ENCODE measurements at regions not wholly inside any gene's neighbourhood (a gene's known extent, or its start where the extent isn't known, plus 50 kb on each side); places are given as distances from the start of the nearest gene placed in this dataset.

GRCh38 chr18:61702007-61702406 lies 190.8 kb downstream of the RNF152 start:
- Histone ChIP-seq H3K27me3 (no peaks in the 10 kb centered on the region), H3K27ac (no peak overlapping the region), H3K36me3 (no peaks in the 10 kb centered on the region), H3K9me3 (no peaks in the 10 kb centered on the region), H3K4me3 (no peak overlapping the region), H3K4me1 (no peaks in the 10 kb centered on the region)
- intact Hi-C loops (cut with DNase I): no loop called here
- DNase-seq (ENCODE audit: extremely low spot score in 2 of 2): no peak
- TF ChIP-seq POLR2A (IDR thresholded peaks at IDR 0.05) (no peak), POLR2AphosphoS5 (IDR thresholded peaks at IDR 0.05; ENCODE audit: insufficient read depth in 1 of 2, low read depth in 1 of 2) (no peak)
- TF ChIP-seq, protein P1, sequence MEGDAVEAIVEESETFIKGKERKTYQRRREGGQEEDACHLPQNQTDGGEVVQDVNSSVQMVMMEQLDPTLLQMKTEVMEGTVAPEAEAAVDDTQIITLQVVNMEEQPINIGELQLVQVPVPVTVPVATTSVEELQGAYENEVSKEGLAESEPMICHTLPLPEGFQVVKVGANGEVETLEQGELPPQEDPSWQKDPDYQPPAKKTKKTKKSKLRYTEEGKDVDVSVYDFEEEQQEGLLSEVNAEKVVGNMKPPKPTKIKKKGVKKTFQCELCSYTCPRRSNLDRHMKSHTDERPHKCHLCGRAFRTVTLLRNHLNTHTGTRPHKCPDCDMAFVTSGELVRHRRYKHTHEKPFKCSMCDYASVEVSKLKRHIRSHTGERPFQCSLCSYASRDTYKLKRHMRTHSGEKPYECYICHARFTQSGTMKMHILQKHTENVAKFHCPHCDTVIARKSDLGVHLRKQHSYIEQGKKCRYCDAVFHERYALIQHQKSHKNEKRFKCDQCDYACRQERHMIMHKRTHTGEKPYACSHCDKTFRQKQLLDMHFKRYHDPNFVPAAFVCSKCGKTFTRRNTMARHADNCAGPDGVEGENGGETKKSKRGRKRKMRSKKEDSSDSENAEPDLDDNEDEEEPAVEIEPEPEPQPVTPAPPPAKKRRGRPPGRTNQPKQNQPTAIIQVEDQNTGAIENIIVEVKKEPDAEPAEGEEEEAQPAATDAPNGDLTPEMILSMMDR (IDR thresholded peaks at IDR 0.05): no peak

DNA sequence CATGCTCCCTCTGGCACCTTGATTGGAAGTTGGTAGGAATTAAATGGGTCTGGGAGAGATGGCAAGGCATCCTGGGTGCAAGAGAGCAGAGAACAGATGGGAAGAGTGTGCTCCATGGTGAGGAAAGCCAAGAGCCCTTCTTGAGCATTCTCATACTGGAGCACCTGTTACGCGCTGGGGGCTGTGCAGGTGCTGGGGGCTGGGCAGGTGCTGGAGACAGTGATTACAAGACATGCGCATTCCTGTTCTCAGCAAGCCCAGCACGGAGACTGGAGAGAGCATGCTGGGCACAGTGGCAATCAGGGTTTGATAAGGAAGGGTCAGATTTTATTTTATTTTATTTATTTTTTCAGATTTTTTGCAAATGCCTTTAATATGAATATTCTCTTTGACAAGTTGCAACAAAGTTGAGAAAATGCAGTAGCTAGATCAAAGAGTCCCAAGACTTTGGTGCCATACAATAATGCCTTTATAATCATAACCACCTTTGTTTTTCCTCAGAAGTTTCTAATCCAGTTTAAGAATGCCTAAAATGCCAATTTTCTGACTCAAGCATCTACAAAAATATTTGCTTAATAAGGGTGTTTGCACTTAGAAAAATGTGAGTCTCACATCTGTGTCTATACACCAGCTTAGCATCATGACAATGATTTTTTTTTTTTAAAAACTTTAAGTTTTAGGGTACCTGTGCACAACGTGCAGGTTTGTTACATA lies 193.3 kb downstream of the RNF152 start:
- no peak for TF ChIP-seq POLR2AphosphoS5 (IDR thresholded peaks at IDR 0.05; ENCODE audit: insufficient read depth in 1 of 2, low read depth in 1 of 2)
- H3K4me3 ChIP-seq: no peak overlapping the region
- no peaks in the 10 kb centered on the region for H3K4me1 ChIP-seq
- no peaks in the 10 kb centered on the region for H3K36me3 ChIP-seq
- H3K27ac ChIP-seq: no peak overlapping the region
- intact Hi-C loops (cut with DNase I): no loop called here
- DNase-seq (ENCODE audit: extremely low spot score in 2 of 2): no peak
- H3K27me3 ChIP-seq: no peaks in the 10 kb centered on the region
- no peaks in the 10 kb centered on the region for H3K9me3 ChIP-seq

DNA sequence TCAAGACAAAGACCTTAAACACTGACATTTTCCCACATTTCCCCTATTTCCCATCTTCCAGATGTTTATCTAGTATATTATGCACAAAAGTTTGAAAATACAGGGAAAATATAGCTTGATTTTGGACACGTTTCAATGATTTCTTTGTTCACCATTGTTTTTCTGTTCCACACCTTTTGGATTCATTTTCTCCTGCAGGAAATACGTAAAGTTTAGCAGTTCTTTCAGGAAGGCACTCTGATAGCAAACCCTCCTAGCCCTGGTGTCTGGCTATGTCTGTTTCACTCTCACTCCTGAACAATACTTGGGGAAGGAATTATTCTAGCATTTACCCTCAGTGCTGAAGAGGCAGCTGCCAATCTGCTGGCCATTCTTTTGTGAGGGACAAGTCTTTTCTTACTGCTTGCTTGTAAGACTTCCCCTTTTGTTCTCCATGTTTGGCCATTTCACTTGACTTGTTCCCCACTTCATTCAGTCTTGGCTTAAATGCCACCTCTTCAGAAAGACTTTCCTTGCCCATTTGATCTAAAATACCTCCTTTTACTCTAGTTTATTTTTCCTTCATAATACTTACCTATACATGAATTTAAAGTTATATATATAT lies 195.4 kb downstream of the RNF152 start:
- intact Hi-C loops (cut with DNase I): no loop called here
- no peak overlapping the region for H3K4me3 ChIP-seq
- TF ChIP-seq POLR2A (IDR thresholded peaks at IDR 0.05): no peak
- TF ChIP-seq, protein P1 (IDR thresholded peaks at IDR 0.05): no peak
- no peak for TF ChIP-seq POLR2AphosphoS5 (IDR thresholded peaks at IDR 0.05; ENCODE audit: insufficient read depth in 1 of 2, low read depth in 1 of 2)

GRCh38 chr18:61694236-61694635 lies 198.6 kb downstream of the RNF152 start:
- Histone ChIP-seq H3K4me3 (no peak overlapping the region), H3K4me1 (no peaks in the 10 kb centered on the region), H3K9me3 (no peaks in the 10 kb centered on the region), H3K27ac (no peak overlapping the region), H3K36me3 (no peaks in the 10 kb centered on the region), H3K27me3 (no peaks in the 10 kb centered on the region)
- TF ChIP-seq, protein P1 (IDR thresholded peaks at IDR 0.05): no peak
- TF ChIP-seq POLR2AphosphoS5 (IDR thresholded peaks at IDR 0.05; ENCODE audit: insufficient read depth in 1 of 2, low read depth in 1 of 2) (no peak), POLR2A (IDR thresholded peaks at IDR 0.05) (no peak)
- DNase-seq (ENCODE audit: extremely low spot score in 2 of 2): no peak
- intact Hi-C loops (cut with DNase I): no loop called here

More for the DNA sequence above, 195.4 kb downstream of the RNF152 start:
- no peaks in the 10 kb centered on the region for H3K4me1 ChIP-seq
- DNase-seq (ENCODE audit: extremely low spot score in 2 of 2): no peak
- H3K36me3 ChIP-seq: no peaks in the 10 kb centered on the region
- no peaks in the 10 kb centered on the region for H3K27me3 ChIP-seq
- no peaks in the 10 kb centered on the region for H3K9me3 ChIP-seq
- no peak overlapping the region for H3K27ac ChIP-seq

- Histone ChIP-seq H3K9me3 (no peaks in the 10 kb centered on the region), H3K4me1 (no peaks in the 10 kb centered on the region), H3K27ac (no peak overlapping the region), H3K4me3 (no peak overlapping the region), H3K36me3 (no peaks in the 10 kb centered on the region), H3K27me3 (no peaks in the 10 kb centered on the region)
- intact Hi-C loops (cut with DNase I): no loop called here
- TF ChIP-seq, protein P1 (IDR thresholded peaks at IDR 0.05): no peak
- TF ChIP-seq POLR2AphosphoS5 (IDR thresholded peaks at IDR 0.05; ENCODE audit: insufficient read depth in 1 of 2, low read depth in 1 of 2): no peak
- no peak for TF ChIP-seq POLR2A (IDR thresholded peaks at IDR 0.05)
- no peak for DNase-seq (ENCODE audit: extremely low spot score in 2 of 2)
Observed at GRCh38 chr18:61690418-61691138, 202.2 kb downstream of the RNF152 start.

Measured in vagina (tissue), 2 donors.